Lower leg skin (tissue), 3 donors: ENCODE measurements at regions not wholly inside any gene's neighbourhood (a gene's known extent, or its start where the extent isn't known, plus 50 kb on each side); places are given as distances from the start of the nearest gene placed in this dataset.

ENCODE experiments used
- POLR2A ChIP-seq, 2 donors: fragments of 450-650 bp; IDR thresholded peaks; one replicate each; pipeline ENCODE4 v1.6.1; 2016 to 2017; ENCODE audit warnings: antibody characterized with exemption in 2 of 2, mild to moderate bottlenecking in 1 of 2, moderate library complexity in 1 of 2
- TF ChIP-seq, protein P1 (sequence below), 3 donors: fragments of 450-650 bp; IDR thresholded peaks; one replicate each; pipeline ENCODE4 v1.5.1; 2016; ENCODE audit warnings: antibody characterized with exemption in 3 of 3, mild to moderate bottlenecking in 3 of 3, moderate library complexity in 2 of 3

DNA sequence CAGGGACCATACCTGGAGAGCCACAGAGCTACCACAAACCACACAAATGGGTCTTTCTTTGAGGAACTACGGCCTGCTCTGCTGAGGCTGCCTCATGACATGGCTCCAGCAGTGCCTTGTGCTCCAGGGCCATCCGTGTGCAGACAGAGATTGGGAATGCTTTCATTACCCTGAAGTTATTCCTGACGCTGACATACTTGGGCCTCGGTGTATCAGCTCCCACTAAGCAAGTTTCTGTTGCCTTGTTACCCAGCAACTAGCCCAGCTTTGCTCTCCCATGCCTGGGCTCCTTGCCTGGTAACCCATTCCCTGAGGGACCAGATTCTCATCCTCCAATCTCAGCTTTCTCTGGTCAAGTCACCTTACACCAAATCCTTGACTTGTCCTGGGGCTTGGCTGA is 80.3 kb upstream of the FZD7 start:
- TF ChIP-seq, protein P1, sequence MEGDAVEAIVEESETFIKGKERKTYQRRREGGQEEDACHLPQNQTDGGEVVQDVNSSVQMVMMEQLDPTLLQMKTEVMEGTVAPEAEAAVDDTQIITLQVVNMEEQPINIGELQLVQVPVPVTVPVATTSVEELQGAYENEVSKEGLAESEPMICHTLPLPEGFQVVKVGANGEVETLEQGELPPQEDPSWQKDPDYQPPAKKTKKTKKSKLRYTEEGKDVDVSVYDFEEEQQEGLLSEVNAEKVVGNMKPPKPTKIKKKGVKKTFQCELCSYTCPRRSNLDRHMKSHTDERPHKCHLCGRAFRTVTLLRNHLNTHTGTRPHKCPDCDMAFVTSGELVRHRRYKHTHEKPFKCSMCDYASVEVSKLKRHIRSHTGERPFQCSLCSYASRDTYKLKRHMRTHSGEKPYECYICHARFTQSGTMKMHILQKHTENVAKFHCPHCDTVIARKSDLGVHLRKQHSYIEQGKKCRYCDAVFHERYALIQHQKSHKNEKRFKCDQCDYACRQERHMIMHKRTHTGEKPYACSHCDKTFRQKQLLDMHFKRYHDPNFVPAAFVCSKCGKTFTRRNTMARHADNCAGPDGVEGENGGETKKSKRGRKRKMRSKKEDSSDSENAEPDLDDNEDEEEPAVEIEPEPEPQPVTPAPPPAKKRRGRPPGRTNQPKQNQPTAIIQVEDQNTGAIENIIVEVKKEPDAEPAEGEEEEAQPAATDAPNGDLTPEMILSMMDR (IDR thresholded peaks at IDR 0.05), result no peak
- no peak for TF ChIP-seq POLR2A (IDR thresholded peaks at IDR 0.05)
